ENCODE measurements at regions not wholly inside any gene's neighbourhood (a gene's known extent, or its start where the extent isn't known, plus 50 kb on each side); places are given as distances from the start of the nearest gene placed in this dataset.
A peak's percentile ranks its signal among the peaks of the same experiment; 100 is the strongest.

- Histone ChIP-seq H3K27me3 (ENCODE audit: control insufficient read depth, insufficient read depth, low read length) (no peaks in the 10 kb centered on the region), H3K4me1 (ENCODE audit: control insufficient read depth, insufficient read depth, low read length) (no peaks in the 10 kb centered on the region; the same call in 1 of the 2 replicates), H3K4me3 (ENCODE audit: low read length) (no peak overlapping the region), H3K36me3 (ENCODE audit: control insufficient read depth, insufficient read depth, low read length) (no peaks in the 10 kb centered on the region), H3K27ac (ENCODE audit: low read length) (no peak overlapping the region), H3K9me3 (ENCODE audit: control insufficient read depth, insufficient read depth, low read length) (no peaks in the 10 kb centered on the region)
- DNase-seq (ENCODE audit: low read depth, low spot score) = no peak
- no CpG with 5 or more reads among the region's 2 CpGs for WGBS (ENCODE audit: insufficient coverage, insufficient read length)
Observed at GRCh38 chr2:190763901-190764514, 115.1 kb downstream of the NAB1 start.

- no peak overlapping the region for H3K27ac ChIP-seq (ENCODE audit: low read length)
Observed at GRCh38 chr2:190765386-190766173, 115.0 kb upstream of the GLS start.

GRCh38 chr2:190766174-190766572 lies 114.4 kb upstream of the GLS start:
- H3K36me3 ChIP-seq (ENCODE audit: control insufficient read depth, insufficient read depth, low read length) = no peaks in the 10 kb centered on the region
- H3K27me3 ChIP-seq (ENCODE audit: control insufficient read depth, insufficient read depth, low read length) = no peaks in the 10 kb centered on the region
- no peak for DNase-seq (ENCODE audit: low read depth, low spot score)
- H3K9me3 ChIP-seq (ENCODE audit: control insufficient read depth, insufficient read depth, low read length) = no peaks in the 10 kb centered on the region
- no CpG with 5 or more reads among the region's 3 CpGs for WGBS (ENCODE audit: insufficient coverage, insufficient read length)
- H3K4me1 ChIP-seq (ENCODE audit: control insufficient read depth, insufficient read depth, low read length) = no peaks in the 10 kb centered on the region
- H3K4me3 ChIP-seq (ENCODE audit: low read length) = no peak overlapping the region
- H3K27ac ChIP-seq (ENCODE audit: low read length) = no peak overlapping the region

More at GRCh38 chr2:190765386-190766173, 115.0 kb upstream of the GLS start:
- Histone ChIP-seq H3K4me1 (ENCODE audit: control insufficient read depth, insufficient read depth, low read length) (no peaks in the 10 kb centered on the region), H3K27me3 (ENCODE audit: control insufficient read depth, insufficient read depth, low read length) (no peaks in the 10 kb centered on the region), H3K4me3 (ENCODE audit: low read length) (no peak overlapping the region), H3K9me3 (ENCODE audit: control insufficient read depth, insufficient read depth, low read length) (no peaks in the 10 kb centered on the region), H3K36me3 (ENCODE audit: control insufficient read depth, insufficient read depth, low read length) (no peaks in the 10 kb centered on the region)
- WGBS (ENCODE audit: insufficient coverage, insufficient read length) = no CpG with 5 or more reads among the region's 7 CpGs
- DNase-seq (ENCODE audit: low read depth, low spot score) = no peak

GRCh38 chr2:190766595-190766994 lies 114.0 kb upstream of the GLS start:
- Histone ChIP-seq H3K4me1 (ENCODE audit: control insufficient read depth, insufficient read depth, low read length) (no peaks in the 10 kb centered on the region), H3K27me3 (ENCODE audit: control insufficient read depth, insufficient read depth, low read length) (no peaks in the 10 kb centered on the region), H3K36me3 (ENCODE audit: control insufficient read depth, insufficient read depth, low read length) (no peaks in the 10 kb centered on the region), H3K27ac (ENCODE audit: low read length) (no peak overlapping the region), H3K4me3 (ENCODE audit: low read length) (no peak overlapping the region), H3K9me3 (ENCODE audit: control insufficient read depth, insufficient read depth, low read length) (no peaks in the 10 kb centered on the region)
- WGBS (ENCODE audit: insufficient coverage, insufficient read length) = no CpG with 5 or more reads among the region's 2 CpGs
- no peak for DNase-seq (ENCODE audit: low read depth, low spot score)

GRCh38 chr2:190767821-190768220 lies 112.8 kb upstream of the GLS start:
- no peak for DNase-seq (ENCODE audit: low read depth, low spot score)
- no CpG with 5 or more reads among the region's 3 CpGs for WGBS (ENCODE audit: insufficient coverage, insufficient read length)
- Histone ChIP-seq H3K36me3 (ENCODE audit: control insufficient read depth, insufficient read depth, low read length) (no peaks in the 10 kb centered on the region), H3K9me3 (ENCODE audit: control insufficient read depth, insufficient read depth, low read length) (no peaks in the 10 kb centered on the region), H3K4me1 (ENCODE audit: control insufficient read depth, insufficient read depth, low read length) (no peaks in the 10 kb centered on the region), H3K27me3 (ENCODE audit: control insufficient read depth, insufficient read depth, low read length) (no peaks in the 10 kb centered on the region), H3K27ac (ENCODE audit: low read length) (no peak overlapping the region), H3K4me3 (ENCODE audit: low read length) (no peak overlapping the region)

GRCh38 chr2:190769258-190769657 lies 111.4 kb upstream of the GLS start:
- Histone ChIP-seq H3K36me3 (ENCODE audit: control insufficient read depth, insufficient read depth, low read length) (no peaks in the 10 kb centered on the region), H3K4me1 (ENCODE audit: control insufficient read depth, insufficient read depth, low read length) (no peaks in the 10 kb centered on the region), H3K27me3 (ENCODE audit: control insufficient read depth, insufficient read depth, low read length) (no peaks in the 10 kb centered on the region), H3K9me3 (ENCODE audit: control insufficient read depth, insufficient read depth, low read length) (no peaks in the 10 kb centered on the region), H3K27ac (ENCODE audit: low read length) (no peak overlapping the region), H3K4me3 (ENCODE audit: low read length) (no peak overlapping the region)
- DNase-seq (ENCODE audit: low read depth, low spot score) = no peak

GRCh38 chr2:190771726-190772125 lies 108.9 kb upstream of the GLS start:
- no peaks in the 10 kb centered on the region for H3K9me3 ChIP-seq (ENCODE audit: control insufficient read depth, insufficient read depth, low read length)
- no peaks in the 10 kb centered on the region for H3K36me3 ChIP-seq (ENCODE audit: control insufficient read depth, insufficient read depth, low read length)
- no peak for DNase-seq (ENCODE audit: low read depth, low spot score)
- no peak overlapping the region for H3K4me3 ChIP-seq (ENCODE audit: low read length)
- H3K27ac ChIP-seq (ENCODE audit: low read length) = no peak overlapping the region
- H3K27me3 ChIP-seq (ENCODE audit: control insufficient read depth, insufficient read depth, low read length) = no peaks in the 10 kb centered on the region
- H3K4me1 ChIP-seq (ENCODE audit: control insufficient read depth, insufficient read depth, low read length) = no peaks in the 10 kb centered on the region

GRCh38 chr2:190780594-190780993 lies 100.0 kb upstream of the GLS start:
- Histone ChIP-seq H3K4me3 (ENCODE audit: low read length) (no peak overlapping the region), H3K27ac (ENCODE audit: low read length) (no peak overlapping the region), H3K4me1 (ENCODE audit: control insufficient read depth, insufficient read depth, low read length) (no peaks in the 10 kb centered on the region; the same call in 1 of the 2 replicates), H3K9me3 (ENCODE audit: control insufficient read depth, insufficient read depth, low read length) (no peaks in the 10 kb centered on the region; the same call in 1 of the 2 replicates), H3K27me3 (ENCODE audit: control insufficient read depth, insufficient read depth, low read length) (no peaks in the 10 kb centered on the region), H3K36me3 (ENCODE audit: control insufficient read depth, insufficient read depth, low read length) (no peaks in the 10 kb centered on the region)
- no peak for DNase-seq (ENCODE audit: low read depth, low spot score)
- WGBS (ENCODE audit: insufficient coverage, insufficient read length) = no CpG with 5 or more reads among the region's 1 CpG

GRCh38 chr2:190781604-190782198 lies 98.9 kb upstream of the GLS start:
- Histone ChIP-seq H3K4me3 (ENCODE audit: low read length) (no peak overlapping the region), H3K27me3 (ENCODE audit: control insufficient read depth, insufficient read depth, low read length) (no peaks in the 10 kb centered on the region), H3K27ac (ENCODE audit: low read length) (no peak overlapping the region), H3K9me3 (ENCODE audit: control insufficient read depth, insufficient read depth, low read length) (no peaks in the 10 kb centered on the region; the same call in 1 of the 2 replicates), H3K4me1 (ENCODE audit: control insufficient read depth, insufficient read depth, low read length) (peaks cover 1% of the 10 kb centered on the region; the same call in 1 of the 2 replicates), H3K36me3 (ENCODE audit: control insufficient read depth, insufficient read depth, low read length) (no peaks in the 10 kb centered on the region)
- no CpG with 5 or more reads among the region's 4 CpGs for WGBS (ENCODE audit: insufficient coverage, insufficient read length)
- peak; percentile 60 for DNase-seq (ENCODE audit: low read depth, low spot score)

GRCh38 chr2:190782264-190782663 lies 98.4 kb upstream of the GLS start:
- peaks cover 1% of the 10 kb centered on the region; the same call in 1 of the 2 replicates for H3K4me1 ChIP-seq (ENCODE audit: control insufficient read depth, insufficient read depth, low read length)
- H3K27ac ChIP-seq (ENCODE audit: low read length) = no peak overlapping the region
- no peaks in the 10 kb centered on the region; the same call in 1 of the 2 replicates for H3K9me3 ChIP-seq (ENCODE audit: control insufficient read depth, insufficient read depth, low read length)
- H3K36me3 ChIP-seq (ENCODE audit: control insufficient read depth, insufficient read depth, low read length) = no peaks in the 10 kb centered on the region
- H3K4me3 ChIP-seq (ENCODE audit: low read length) = no peak overlapping the region
- no peaks in the 10 kb centered on the region for H3K27me3 ChIP-seq (ENCODE audit: control insufficient read depth, insufficient read depth, low read length)
- no peak for DNase-seq (ENCODE audit: low read depth, low spot score)
- no CpG with 5 or more reads among the region's 2 CpGs for WGBS (ENCODE audit: insufficient coverage, insufficient read length)
